ENCODE measurements at regions not wholly inside any gene's neighbourhood (a gene's known extent, or its start where the extent isn't known, plus 50 kb on each side); places are given as distances from the start of the nearest gene placed in this dataset.

DNA sequence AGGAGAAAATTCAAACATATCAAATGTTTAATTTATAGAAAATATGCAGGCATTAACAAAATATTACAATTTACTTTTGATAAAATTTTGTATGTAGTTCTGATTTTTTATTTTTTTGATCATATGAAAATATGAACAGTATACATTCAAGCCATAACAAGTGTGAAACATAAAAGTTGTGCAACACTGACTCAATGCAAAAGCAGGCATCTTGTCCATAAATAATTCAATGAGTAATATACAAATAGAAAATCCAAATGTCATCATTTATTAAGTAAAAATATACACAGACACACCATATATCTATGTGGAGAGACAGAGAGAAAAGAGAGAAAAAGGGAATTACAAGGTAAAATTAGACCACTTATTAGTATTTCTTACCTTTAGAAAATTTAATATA is 1183.9 kb downstream of the SLITRK1 start:
- intact Hi-C loops (cut with micrococcal nuclease), result no loop called here
- ChIA-PET POLR2A (no interaction called here), CTCF (no interaction called here)
- no peaks in the 10 kb centered on the region for H3K4me1 Mint-ChIP-seq
- Histone ChIP-seq H2AFZ (ENCODE audit: insufficient read depth, low read depth, low read length, poor library complexity, severe bottlenecking) (no peak overlapping the region), H3K36me3 (replicated peaks in 1 of 2; ENCODE audit: control extremely low read depth in 1 of 2, control insufficient read depth in 1 of 2, extremely low read depth in 1 of 2, insufficient read depth in 2 of 2, low read length in 1 of 2) (no peaks in the 10 kb centered on the region), H3K27ac (ENCODE audit: low read length in 2 of 2) (no peak overlapping the region), H3K27me3 (replicated peaks in 1 of 4; ENCODE audit: control extremely low read depth in 1 of 4, control insufficient read depth in 3 of 4, insufficient read depth in 4 of 4, low read length in 3 of 4) (no peaks in the 10 kb centered on the region), H3K4me2 (replicated peaks; ENCODE audit: low read depth, low read length, poor library complexity, severe bottlenecking) (no peak overlapping the region), H4K20me1 (ENCODE audit: control insufficient read depth, insufficient read depth, low read length, poor library complexity, severe bottlenecking) (no peaks in the 10 kb centered on the region), H3K4me3 (ENCODE audit: control extremely low read depth in 1 of 5, extremely low read depth in 1 of 5, insufficient read depth in 1 of 5, low read depth in 2 of 5, low read length in 4 of 5) (no peak overlapping the region), H3K79me2 (ENCODE audit: control insufficient read depth, insufficient read depth, low read length) (no peaks in the 10 kb centered on the region), H3K4me1 (ENCODE audit: control insufficient read depth in 2 of 2, insufficient read depth in 2 of 2, low read length in 2 of 2) (no peaks in the 10 kb centered on the region), H3K9me3 (ENCODE audit: control extremely low read depth in 1 of 3, control insufficient read depth in 2 of 3, insufficient read depth in 1 of 3, low read length in 2 of 3) (peaks cover 0 to 3% (median 0%) of the 10 kb centered on the region in 3 donors), H3K9ac (ENCODE audit: low read length) (no peak overlapping the region)
- H3K4me3 Mint-ChIP-seq, result no peak overlapping the region
- H3K27me3 Mint-ChIP-seq, result no peaks in the 10 kb centered on the region
- H3K9me3 Mint-ChIP-seq (ENCODE audit: insufficient read depth), result peaks cover 5% of the 10 kb centered on the region
- ATAC-seq (ENCODE audit: low read depth) (no peak), DNase-seq (no peak)
- TF ChIP-seq, protein P1, sequence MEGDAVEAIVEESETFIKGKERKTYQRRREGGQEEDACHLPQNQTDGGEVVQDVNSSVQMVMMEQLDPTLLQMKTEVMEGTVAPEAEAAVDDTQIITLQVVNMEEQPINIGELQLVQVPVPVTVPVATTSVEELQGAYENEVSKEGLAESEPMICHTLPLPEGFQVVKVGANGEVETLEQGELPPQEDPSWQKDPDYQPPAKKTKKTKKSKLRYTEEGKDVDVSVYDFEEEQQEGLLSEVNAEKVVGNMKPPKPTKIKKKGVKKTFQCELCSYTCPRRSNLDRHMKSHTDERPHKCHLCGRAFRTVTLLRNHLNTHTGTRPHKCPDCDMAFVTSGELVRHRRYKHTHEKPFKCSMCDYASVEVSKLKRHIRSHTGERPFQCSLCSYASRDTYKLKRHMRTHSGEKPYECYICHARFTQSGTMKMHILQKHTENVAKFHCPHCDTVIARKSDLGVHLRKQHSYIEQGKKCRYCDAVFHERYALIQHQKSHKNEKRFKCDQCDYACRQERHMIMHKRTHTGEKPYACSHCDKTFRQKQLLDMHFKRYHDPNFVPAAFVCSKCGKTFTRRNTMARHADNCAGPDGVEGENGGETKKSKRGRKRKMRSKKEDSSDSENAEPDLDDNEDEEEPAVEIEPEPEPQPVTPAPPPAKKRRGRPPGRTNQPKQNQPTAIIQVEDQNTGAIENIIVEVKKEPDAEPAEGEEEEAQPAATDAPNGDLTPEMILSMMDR (IDR thresholded peaks at IDR 0.05), result no peak
- TF ChIP-seq EZH2 (IDR thresholded peaks at IDR 0.05; ENCODE audit: borderline replicate concordance, insufficient read depth, low read depth, low read length, poor library complexity, severe bottlenecking), result no peak
- no peak overlapping the region for H3K27ac Mint-ChIP-seq

DNA sequence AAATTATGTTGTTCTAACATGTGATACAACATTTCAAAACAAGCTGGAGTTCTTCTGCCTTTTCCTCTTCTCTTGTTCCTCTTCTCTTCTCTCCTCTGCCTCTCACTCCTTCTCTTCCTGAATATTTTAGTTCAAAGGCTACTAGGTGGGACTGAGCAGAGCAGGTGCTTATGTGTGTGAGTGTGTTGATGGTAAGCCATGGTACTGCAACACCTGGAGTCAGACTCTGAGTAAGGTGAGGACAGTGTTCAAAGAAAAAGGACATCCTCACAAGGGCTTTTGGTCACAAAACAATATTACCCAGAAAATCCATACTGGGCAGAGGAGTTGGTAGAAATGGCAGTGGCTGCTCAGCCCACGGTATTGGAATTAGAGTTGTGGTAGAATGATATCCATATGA is 1188.7 kb downstream of the SLITRK1 start:
- no peak overlapping the region for H2AFZ ChIP-seq (ENCODE audit: insufficient read depth, low read depth, low read length, poor library complexity, severe bottlenecking)
- no peaks in the 10 kb centered on the region for H4K20me1 ChIP-seq (ENCODE audit: control insufficient read depth, insufficient read depth, low read length, poor library complexity, severe bottlenecking)
- H3K27me3 ChIP-seq (replicated peaks in 1 of 4; ENCODE audit: control extremely low read depth in 1 of 4, control insufficient read depth in 3 of 4, insufficient read depth in 4 of 4, low read length in 3 of 4), result no peaks in the 10 kb centered on the region
- H3K27ac ChIP-seq (ENCODE audit: low read length in 2 of 2), result no peak overlapping the region
- H3K36me3 ChIP-seq (replicated peaks in 1 of 2; ENCODE audit: control extremely low read depth in 1 of 2, control insufficient read depth in 1 of 2, extremely low read depth in 1 of 2, insufficient read depth in 2 of 2, low read length in 1 of 2), result no peaks in the 10 kb centered on the region
- WGBS (ENCODE audit: insufficient coverage), result 93% methylated on average over 1 of the region's 1 CpG
- TF ChIP-seq, protein P1 (IDR thresholded peaks at IDR 0.05), result no peak
- no peak for TF ChIP-seq EZH2 (IDR thresholded peaks at IDR 0.05; ENCODE audit: borderline replicate concordance, insufficient read depth, low read depth, low read length, poor library complexity, severe bottlenecking)
- H3K4me3 Mint-ChIP-seq, result no peak overlapping the region
- no peak overlapping the region for H3K4me2 ChIP-seq (replicated peaks; ENCODE audit: low read depth, low read length, poor library complexity, severe bottlenecking)
- CTCF ChIA-PET, result no interaction called here
- H3K4me1 ChIP-seq (ENCODE audit: control insufficient read depth in 2 of 2, insufficient read depth in 2 of 2, low read length in 2 of 2), result no peaks in the 10 kb centered on the region
- no peaks in the 10 kb centered on the region for H3K9me3 ChIP-seq (ENCODE audit: control extremely low read depth in 1 of 3, control insufficient read depth in 2 of 3, insufficient read depth in 1 of 3, low read length in 2 of 3)
- intact Hi-C loops (cut with micrococcal nuclease), result no loop called here
- POLR2A ChIA-PET, result no interaction called here
- no peaks in the 10 kb centered on the region for H3K27me3 Mint-ChIP-seq
- ATAC-seq (ENCODE audit: low read depth) (no peak), DNase-seq (no peak)
- H3K27ac Mint-ChIP-seq, result no peak overlapping the region
- H3K9me3 Mint-ChIP-seq (ENCODE audit: insufficient read depth), result peaks cover 2% of the 10 kb centered on the region
- no peak overlapping the region for H3K9ac ChIP-seq (ENCODE audit: low read length)
- no peaks in the 10 kb centered on the region for H3K79me2 ChIP-seq (ENCODE audit: control insufficient read depth, insufficient read depth, low read length)
- peaks cover 8% of the 10 kb centered on the region for H3K4me1 Mint-ChIP-seq
- H3K4me3 ChIP-seq (ENCODE audit: control extremely low read depth in 1 of 5, extremely low read depth in 1 of 5, insufficient read depth in 1 of 5, low read depth in 2 of 5, low read length in 4 of 5), result no peak overlapping the region
